SK-N-SH (cell line): ENCODE measurements at regions not wholly inside any gene's neighbourhood (a gene's known extent, or its start where the extent isn't known, plus 50 kb on each side); places are given as distances from the start of the nearest gene placed in this dataset.

ENCODE experiments used
- CTCF ChIP-seq: fragments of 200-600 bp; sonication (generic); IDR thresholded peaks from 2 replicates; pipeline ENCODE4 v1.6.1; 2017; ENCODE audit warnings: antibody characterized with exemption, mild to moderate bottlenecking, moderate library complexity
- ELF1 ChIP-seq: IDR thresholded peaks from 2 replicates; pipeline ENCODE4 v1.4.0; 2012
- EZH2phosphoT487 ChIP-seq: fragments of 200-600 bp; sonication (generic); IDR thresholded peaks from 2 replicates; pipeline ENCODE4 v1.6.1; 2017; ENCODE audit warnings: low read depth, mixed run types, mild to moderate bottlenecking, antibody characterized with exemption, moderate library complexity, borderline replicate concordance
- FOXM1 ChIP-seq: IDR thresholded peaks from 2 replicates; pipeline ENCODE4 v1.4.0; 2012; ENCODE audit warnings: low read depth, mild to moderate bottlenecking
- GABPA ChIP-seq: IDR thresholded peaks from 2 replicates; pipeline ENCODE4 v1.4.0; 2012; ENCODE audit warnings: low read depth, mild to moderate bottlenecking
- RCOR1 ChIP-seq: fragments of 150-350 bp; IDR thresholded peaks from 2 replicates; pipeline ENCODE4 v1.6.1; 2017; ENCODE audit warnings: antibody characterized with exemption, low read length

GRCh38 chr18:77853859-77854258 lies 604.2 kb downstream of the GALR1 start:
- TF ChIP-seq CTCF (no peak), GABPA (no peak), EZH2phosphoT487 (no peak), RCOR1 (no peak), ELF1 (no peak), FOXM1 (no peak)
